NB4 (cell line): ENCODE measurements at regions not wholly inside any gene's neighbourhood (a gene's known extent, or its start where the extent isn't known, plus 50 kb on each side); places are given as distances from the start of the nearest gene placed in this dataset.

Experiments used
- POLR2A ChIP-seq: IDR thresholded peaks from 2 replicates; pipeline ENCODE4 v1.6.1; 2011; ENCODE audit warnings: mild to moderate bottlenecking; ENCODE audit not compliant: insufficient read length; ENCODE audit errors: extremely low read depth
- TF ChIP-seq, protein P1 (sequence below): IDR thresholded peaks from one replicate; pipeline ENCODE4 v1.5.1; 2012; ENCODE audit warnings: low read depth, low read length

- TF ChIP-seq, protein P1, sequence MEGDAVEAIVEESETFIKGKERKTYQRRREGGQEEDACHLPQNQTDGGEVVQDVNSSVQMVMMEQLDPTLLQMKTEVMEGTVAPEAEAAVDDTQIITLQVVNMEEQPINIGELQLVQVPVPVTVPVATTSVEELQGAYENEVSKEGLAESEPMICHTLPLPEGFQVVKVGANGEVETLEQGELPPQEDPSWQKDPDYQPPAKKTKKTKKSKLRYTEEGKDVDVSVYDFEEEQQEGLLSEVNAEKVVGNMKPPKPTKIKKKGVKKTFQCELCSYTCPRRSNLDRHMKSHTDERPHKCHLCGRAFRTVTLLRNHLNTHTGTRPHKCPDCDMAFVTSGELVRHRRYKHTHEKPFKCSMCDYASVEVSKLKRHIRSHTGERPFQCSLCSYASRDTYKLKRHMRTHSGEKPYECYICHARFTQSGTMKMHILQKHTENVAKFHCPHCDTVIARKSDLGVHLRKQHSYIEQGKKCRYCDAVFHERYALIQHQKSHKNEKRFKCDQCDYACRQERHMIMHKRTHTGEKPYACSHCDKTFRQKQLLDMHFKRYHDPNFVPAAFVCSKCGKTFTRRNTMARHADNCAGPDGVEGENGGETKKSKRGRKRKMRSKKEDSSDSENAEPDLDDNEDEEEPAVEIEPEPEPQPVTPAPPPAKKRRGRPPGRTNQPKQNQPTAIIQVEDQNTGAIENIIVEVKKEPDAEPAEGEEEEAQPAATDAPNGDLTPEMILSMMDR = no peak
- no peak for TF ChIP-seq POLR2A
Measured at GRCh38 chr9:38233343-38233742, 159.2 kb upstream of the ALDH1B1 start.
